IMR-90 (cell line): ENCODE measurements at regions not wholly inside any gene's neighbourhood (a gene's known extent, or its start where the extent isn't known, plus 50 kb on each side); places are given as distances from the start of the nearest gene placed in this dataset.
A peak's percentile ranks its signal among the peaks of the same experiment; 100 is the strongest.

Experiments
- ATAC-seq: fragments of 200-7000 bp; cut with Tn5 transposase; 2 replicates; pipeline ENCODE4 v1.9.1; 2020; ENCODE audit warnings: low read depth, mild to moderate bottlenecking, moderate library complexity
- BruUV-seq: library from RNA; stranded (reverse); fragments of 400-500 nt; replicated peaks from 2 replicates; lab custom pipeline; 2021; lab: Mats Ljungman, UMichigan
- CTCF ChIA-PET: fragments of 300-600 bp; formaldehyde crosslinking; extraction: SDS; loops from one replicate; lab custom pipeline; 2021; ENCODE audit warnings: antibody characterized with exemption; lab: Yijun Ruan, JAX
- POLR2A ChIA-PET: fragments of 300-600 bp; sonication (Branson Sonifier 250); formaldehyde crosslinking; loops from one replicate; lab custom pipeline; 2022; ENCODE audit warnings: antibody characterized with exemption; ENCODE audit not compliant: unreplicated experiment; lab: Charles Lee
- DNase-seq: peaks from one replicate; pipeline ENCODE4 v3.0.0; 2013
- H2AFZ ChIP-seq: replicated peaks from 2 replicates; pipeline ENCODE3; 2013; ENCODE audit warnings: low read length, mild to moderate bottlenecking; ENCODE audit not compliant: poor library complexity
- H2AK5ac ChIP-seq: 2 replicates; pipeline ENCODE4 v1.6.1; 2013; ENCODE audit warnings: low read depth, low read length, inconsistent platforms
- H2AK9ac ChIP-seq: replicated peaks from 2 replicates; pipeline ENCODE3; 2013; ENCODE audit warnings: mild to moderate bottlenecking, low read depth, low read length, moderate library complexity; ENCODE audit not compliant: poor library complexity
- H2BK120ac ChIP-seq: 2 replicates; pipeline ENCODE4 v1.6.1; 2013; ENCODE audit warnings: low read depth, low read length, inconsistent platforms
- H2BK15ac ChIP-seq: 3 replicates; pipeline ENCODE4 v1.6.1; 2013; ENCODE audit warnings: low read depth, low read length, inconsistent platforms
- H2BK20ac ChIP-seq: 2 replicates; pipeline ENCODE4 v1.6.1; 2013; ENCODE audit warnings: low read depth, mild to moderate bottlenecking, inconsistent platforms, low read length, moderate library complexity
- H2BK5ac ChIP-seq: 2 replicates; pipeline ENCODE4 v1.6.1; 2013; ENCODE audit warnings: mild to moderate bottlenecking, low read depth, low read length, inconsistent platforms; ENCODE audit not compliant: poor library complexity, severe bottlenecking
- H3K14ac ChIP-seq: replicated peaks from 2 replicates; pipeline ENCODE4 v1.6.1; 2013; ENCODE audit warnings: low read depth, low read length, inconsistent platforms
- H3K18ac ChIP-seq: 2 replicates; pipeline ENCODE4 v1.6.1; 2013; ENCODE audit warnings: low read depth, low read length, control low read depth
- H3K23ac ChIP-seq: 2 replicates; pipeline ENCODE4 v1.6.1; 2013; ENCODE audit warnings: low read depth, low read length, inconsistent platforms
- H3K27ac ChIP-seq: 2 replicates; pipeline ENCODE4 v1.5.1; 2013; ENCODE audit warnings: mild to moderate bottlenecking, control low read depth, low read length; ENCODE audit not compliant: insufficient read depth
- H3K27me3 ChIP-seq: 2 replicates; pipeline ENCODE4 v1.6.1; 2013; ENCODE audit warnings: low read length; ENCODE audit not compliant: control insufficient read depth, insufficient read depth
- H3K36me3 ChIP-seq: 2 replicates; pipeline ENCODE4 v1.6.1; 2013; ENCODE audit warnings: low read length, mixed read lengths; ENCODE audit not compliant: control insufficient read depth, insufficient read depth
- H3K4ac ChIP-seq: 2 replicates; pipeline ENCODE4 v1.6.1; 2013; ENCODE audit warnings: low read depth, low read length, inconsistent platforms
- H3K4me1 ChIP-seq: 2 replicates; pipeline ENCODE4 v1.6.1; 2013; ENCODE audit warnings: low read length, mixed read lengths; ENCODE audit not compliant: control insufficient read depth, insufficient read depth
- H3K4me2 ChIP-seq: 2 replicates; pipeline ENCODE4 v1.6.1; 2013; ENCODE audit warnings: low read depth, mild to moderate bottlenecking, control low read depth, low read length, moderate library complexity
- H3K4me3 ChIP-seq: 2 replicates; pipeline ENCODE4 v1.5.1; 2013; ENCODE audit warnings: low read depth, mild to moderate bottlenecking, control low read depth, low read length, moderate library complexity; ENCODE audit not compliant: insufficient read depth
- H3K56ac ChIP-seq: 2 replicates; pipeline ENCODE4 v1.6.1; 2013; ENCODE audit warnings: low read length, inconsistent platforms; ENCODE audit not compliant: insufficient read depth; ENCODE audit errors: extremely low read depth
- H3K79me1 ChIP-seq, 2 experiments: 2 replicates each; pipeline ENCODE4 v1.6.1; 2013; ENCODE audit warnings: low read length in 2 of 2, inconsistent platforms in 1 of 2, low read depth in 1 of 2
- H3K9ac ChIP-seq: 2 replicates; pipeline ENCODE4 v1.6.1; 2013; ENCODE audit warnings: low read depth, low read length, control low read depth
- H3K9me1 ChIP-seq: 2 replicates; pipeline ENCODE4 v1.6.1; 2013; ENCODE audit warnings: low read length, inconsistent platforms; ENCODE audit not compliant: insufficient read depth
- H3K9me3 ChIP-seq: 2 replicates; pipeline ENCODE4 v1.6.1; 2013; ENCODE audit warnings: low read length; ENCODE audit not compliant: control insufficient read depth, insufficient read depth
- H4K20me1 ChIP-seq: 2 replicates; pipeline ENCODE4 v1.6.1; 2013; ENCODE audit warnings: low read length, inconsistent platforms; ENCODE audit not compliant: insufficient read depth
- H4K5ac ChIP-seq: 2 replicates; pipeline ENCODE4 v1.6.1; 2013; ENCODE audit warnings: mild to moderate bottlenecking, low read depth, low read length, control low read depth
- H4K8ac ChIP-seq, 2 experiments: 2 replicates each; pipeline ENCODE4 v1.6.1; 2013; ENCODE audit warnings: low read depth in 2 of 2, low read length in 2 of 2, control low read depth in 1 of 2, inconsistent platforms in 1 of 2
- H4K91ac ChIP-seq: 2 replicates; pipeline ENCODE4 v1.6.1; 2013; ENCODE audit warnings: low read depth, low read length, inconsistent platforms; ENCODE audit not compliant: insufficient read depth
- BHLHE40 ChIP-seq: fragments of 150-350 bp; IDR thresholded peaks from 2 replicates; pipeline ENCODE4 v1.6.1; 2016; ENCODE audit warnings: mild to moderate bottlenecking, low read depth, low read length
- CEBPB ChIP-seq: IDR thresholded peaks from 2 replicates; pipeline ENCODE4 v1.6.1; 2012; ENCODE audit warnings: low read depth, low read length, improper control_type of control experiment
- CHD1 ChIP-seq: IDR thresholded peaks from 2 replicates; pipeline ENCODE4 v1.6.1; 2012; ENCODE audit warnings: low read depth, low read length, improper control_type of control experiment
- ELK1 ChIP-seq: fragments of 150-350 bp; IDR thresholded peaks from 2 replicates; pipeline ENCODE4 v1.6.1; 2016; ENCODE audit warnings: low read depth, mild to moderate bottlenecking, low read length, moderate library complexity, borderline replicate concordance
- MAZ ChIP-seq: IDR thresholded peaks from 2 replicates; pipeline ENCODE4 v1.6.1; 2012; ENCODE audit warnings: low read depth, mild to moderate bottlenecking, low read length, improper control_type of control experiment, moderate library complexity, borderline replicate concordance
- MXI1 ChIP-seq: IDR thresholded peaks from 2 replicates; pipeline ENCODE4 v1.6.1; 2012; ENCODE audit warnings: low read depth, mild to moderate bottlenecking, low read length, moderate library complexity, borderline replicate concordance
- NFE2L2 ChIP-seq: fragments of 150-350 bp; IDR thresholded peaks from 2 replicates; pipeline ENCODE4 v1.6.1; 2016; ENCODE audit warnings: low read depth, mild to moderate bottlenecking, low read length
- RCOR1 ChIP-seq: IDR thresholded peaks from 2 replicates; pipeline ENCODE4 v1.6.1; 2012; ENCODE audit warnings: mild to moderate bottlenecking, low read length, improper control_type of control experiment; ENCODE audit not compliant: insufficient replicate concordance
- RFX5 ChIP-seq: IDR thresholded peaks from 2 replicates; pipeline ENCODE4 v1.8.0; 2012; ENCODE audit warnings: low read depth, mild to moderate bottlenecking, low read length, moderate library complexity
- SMC3 ChIP-seq: fragments of 150-350 bp; IDR thresholded peaks from 2 replicates; pipeline ENCODE4 v1.6.1; 2016; ENCODE audit warnings: low read depth, mild to moderate bottlenecking, antibody characterized with exemption, low read length, moderate library complexity
- USF2 ChIP-seq: fragments of 150-350 bp; IDR thresholded peaks from 2 replicates; pipeline ENCODE4 v1.6.1; 2017; ENCODE audit warnings: mild to moderate bottlenecking, antibody characterized with exemption, low read length, low read depth
- WGBS, 2 experiments: methylation state at CpG; one replicate each; pipeline versions ENCODE4 v1.1.5 to v1.1.7; 2013; ENCODE audit warnings: missing lambda C conversion rate in 2 of 2; ENCODE audit not compliant: insufficient read length in 1 of 2; ENCODE audit errors: extremely low coverage in 2 of 2; 5-methylcytosine and 5-hydroxymethylcytosine counted together
- dilution Hi-C: fragments of 300-500 bp; cut with HindIII; formaldehyde crosslinking; loops from one replicate; pipeline ENCODE4 v1.14.3; 2018; ENCODE audit warnings: low sequenced_read_pairs; ENCODE audit not compliant: unreplicated experiment
- in situ Hi-C: fragments of 300-500 bp; cut with MboI; formaldehyde crosslinking; loops from 3 replicates; pipeline ENCODE4 v1.14.3; 2019; ENCODE audit warnings: low sequenced_read_pairs, inconsistent platforms, mixed read lengths
- intact Hi-C: fragments of 100-400 bp; cut with micrococcal nuclease; formaldehyde crosslinking; loops from 2 replicates; pipeline ENCODE4 v1.10.0; 2022

- ATAC-seq = no peak
- H3K56ac ChIP-seq = no peak overlapping the region
- H2BK120ac ChIP-seq = no peak overlapping the region
- CTCF ChIA-PET = no interaction called here
- no peak for TF ChIP-seq BHLHE40
- TF ChIP-seq USF2 = no peak
- no peak for TF ChIP-seq SMC3
- no peak for TF ChIP-seq MXI1
- TF ChIP-seq CHD1 = no peak
- TF ChIP-seq RFX5 = no peak
- no peak for TF ChIP-seq CEBPB
- no peak for TF ChIP-seq RCOR1
- TF ChIP-seq ELK1 = no peak
- TF ChIP-seq NFE2L2 = no peak
- no peak for TF ChIP-seq MAZ
- no peaks in the 10 kb centered on the region for H3K79me1 ChIP-seq
- no peak overlapping the region for H3K4me2 ChIP-seq
- no peak overlapping the region for H3K27ac ChIP-seq
- no peak overlapping the region for H2AK9ac ChIP-seq
- no peaks in the 10 kb centered on the region for H3K9me1 ChIP-seq
- in situ Hi-C loops = no loop called here
- POLR2A ChIA-PET = no interaction called here
- H3K4ac ChIP-seq = no peak overlapping the region
- H3K14ac ChIP-seq = no peak overlapping the region
- H3K9ac ChIP-seq = no peak overlapping the region
- no peak overlapping the region for H2BK5ac ChIP-seq
- no peaks in the 10 kb centered on the region for H3K27me3 ChIP-seq
- no peak overlapping the region for H2BK15ac ChIP-seq
- H2AK5ac ChIP-seq = no peak overlapping the region
- H4K5ac ChIP-seq = no peak overlapping the region
- H3K23ac ChIP-seq = no peak overlapping the region
- peak; percentile 1 for DNase-seq
- H2AFZ ChIP-seq = no peak overlapping the region
- H3K4me3 ChIP-seq = no peak overlapping the region
- no peak overlapping the region for H3K18ac ChIP-seq
- H3K36me3 ChIP-seq = no peaks in the 10 kb centered on the region
- no TSS peak for BruUV-seq
- H3K9me3 ChIP-seq = no peaks in the 10 kb centered on the region
- no peak overlapping the region for H4K91ac ChIP-seq
- H2BK20ac ChIP-seq = no peak overlapping the region
- WGBS, 2 experiments = no CpG with 5 or more reads among the region's 1 CpG
- no peaks in the 10 kb centered on the region for H4K20me1 ChIP-seq
- H3K4me1 ChIP-seq = no peaks in the 10 kb centered on the region
- intact Hi-C loops = no loop called here
- dilution Hi-C loops = no loop called here
- H4K8ac ChIP-seq = no peak overlapping the region
Observed at GRCh38 chr3:76811418-76811817, 228.5 kb upstream of the ROBO2 start.
